BJ (cell line): ENCODE measurements at regions not wholly inside any gene's neighbourhood (a gene's known extent, or its start where the extent isn't known, plus 50 kb on each side); places are given as distances from the start of the nearest gene placed in this dataset.

Experiments
- CTCF ChIA-PET: fragments of 350-600 bp; formaldehyde crosslinking; extraction: SDS; loops from one replicate; lab custom pipeline; 2021; ENCODE audit warnings: antibody characterized with exemption, inconsistent platforms; lab: Yijun Ruan, JAX
- POLR2A ChIA-PET: fragments of 300-600 bp; sonication (Branson Sonifier 250); formaldehyde crosslinking; extraction: SDS; loops from one replicate; lab custom pipeline; 2021; ENCODE audit warnings: antibody characterized with exemption; lab: Charles Lee
- DNase-seq: peaks from one replicate; pipeline ENCODE4 v3.0.0-alpha.2; 2011; ENCODE audit warnings: low read depth
- H3K27me3 ChIP-seq: 2 replicates; pipeline ENCODE4 v1.6.0; 2011; ENCODE audit warnings: low read length; ENCODE audit not compliant: control insufficient read depth, insufficient read depth
- H3K36me3 ChIP-seq: 2 replicates; pipeline ENCODE4 v1.5.1; 2011; ENCODE audit warnings: low read length; ENCODE audit not compliant: control insufficient read depth, insufficient read depth
- H3K4me3 ChIP-seq: 2 replicates; pipeline ENCODE4 v1.5.1; 2011; ENCODE audit warnings: low read depth, mild to moderate bottlenecking, control low read depth, low read length
- TF ChIP-seq, protein P1 (sequence below): IDR thresholded peaks from 2 replicates; pipeline ENCODE4 v1.5.1; 2011; ENCODE audit warnings: low read depth, mild to moderate bottlenecking, control low read depth, inconsistent platforms, low read length, moderate library complexity; ENCODE audit not compliant: insufficient read depth

DNA sequence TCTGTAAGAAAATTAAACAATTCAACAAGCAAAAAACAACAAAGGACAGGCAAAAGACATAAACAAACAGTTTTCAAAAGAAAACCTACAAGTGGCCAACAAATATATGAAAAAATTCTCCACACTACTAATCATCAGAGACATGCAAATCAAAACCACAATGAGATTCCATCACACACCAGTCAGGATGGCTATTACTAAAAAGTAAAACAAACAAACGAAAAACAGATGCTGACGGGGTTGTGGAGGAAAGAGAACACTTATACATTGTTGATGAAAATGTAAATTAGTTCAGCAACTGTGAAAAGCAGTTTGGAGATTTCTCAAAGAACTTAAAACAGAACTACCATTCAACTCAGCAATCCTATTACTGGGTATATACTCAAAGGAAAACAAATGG is 537.6 kb downstream of the HDGFL1 start:
- peak; percentile 67 for DNase-seq
- CTCF ChIA-PET: interaction anchor here (0.7 kb wide), 1 partner anchor 178 kb away, joined by 3 read pairs; no protein-coding TSS in a partner anchor
- TF ChIP-seq, protein P1, sequence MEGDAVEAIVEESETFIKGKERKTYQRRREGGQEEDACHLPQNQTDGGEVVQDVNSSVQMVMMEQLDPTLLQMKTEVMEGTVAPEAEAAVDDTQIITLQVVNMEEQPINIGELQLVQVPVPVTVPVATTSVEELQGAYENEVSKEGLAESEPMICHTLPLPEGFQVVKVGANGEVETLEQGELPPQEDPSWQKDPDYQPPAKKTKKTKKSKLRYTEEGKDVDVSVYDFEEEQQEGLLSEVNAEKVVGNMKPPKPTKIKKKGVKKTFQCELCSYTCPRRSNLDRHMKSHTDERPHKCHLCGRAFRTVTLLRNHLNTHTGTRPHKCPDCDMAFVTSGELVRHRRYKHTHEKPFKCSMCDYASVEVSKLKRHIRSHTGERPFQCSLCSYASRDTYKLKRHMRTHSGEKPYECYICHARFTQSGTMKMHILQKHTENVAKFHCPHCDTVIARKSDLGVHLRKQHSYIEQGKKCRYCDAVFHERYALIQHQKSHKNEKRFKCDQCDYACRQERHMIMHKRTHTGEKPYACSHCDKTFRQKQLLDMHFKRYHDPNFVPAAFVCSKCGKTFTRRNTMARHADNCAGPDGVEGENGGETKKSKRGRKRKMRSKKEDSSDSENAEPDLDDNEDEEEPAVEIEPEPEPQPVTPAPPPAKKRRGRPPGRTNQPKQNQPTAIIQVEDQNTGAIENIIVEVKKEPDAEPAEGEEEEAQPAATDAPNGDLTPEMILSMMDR: no peak
- no peaks in the 10 kb centered on the region for H3K36me3 ChIP-seq
- no peaks in the 10 kb centered on the region for H3K27me3 ChIP-seq
- POLR2A ChIA-PET: no interaction called here
- H3K4me3 ChIP-seq: no peak overlapping the region

DNA sequence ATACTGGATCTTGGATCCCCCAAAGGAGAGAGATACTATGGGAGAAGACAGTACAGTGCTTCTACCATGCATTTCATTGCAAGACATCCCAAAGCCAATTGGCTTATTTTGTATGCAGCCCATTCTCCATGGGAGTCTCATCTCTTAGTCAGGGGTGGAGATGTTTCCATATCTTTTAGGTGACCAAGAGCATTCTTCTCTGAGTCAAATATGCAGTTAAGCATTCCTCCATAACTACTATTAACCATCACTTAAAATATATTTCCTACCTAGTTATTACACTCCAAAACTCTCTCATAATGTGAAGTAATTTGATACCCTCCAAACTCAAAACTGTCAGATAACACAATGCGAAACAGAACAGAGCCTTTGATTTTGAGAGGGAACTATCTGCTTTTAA is 542.6 kb downstream of the HDGFL1 start:
- CTCF ChIA-PET: no interaction called here
- no peak overlapping the region for H3K4me3 ChIP-seq
- TF ChIP-seq, protein P1: no peak
- DNase-seq: peak; percentile 45
- POLR2A ChIA-PET: no interaction called here
- H3K36me3 ChIP-seq: no peaks in the 10 kb centered on the region
- no peaks in the 10 kb centered on the region for H3K27me3 ChIP-seq

DNA sequence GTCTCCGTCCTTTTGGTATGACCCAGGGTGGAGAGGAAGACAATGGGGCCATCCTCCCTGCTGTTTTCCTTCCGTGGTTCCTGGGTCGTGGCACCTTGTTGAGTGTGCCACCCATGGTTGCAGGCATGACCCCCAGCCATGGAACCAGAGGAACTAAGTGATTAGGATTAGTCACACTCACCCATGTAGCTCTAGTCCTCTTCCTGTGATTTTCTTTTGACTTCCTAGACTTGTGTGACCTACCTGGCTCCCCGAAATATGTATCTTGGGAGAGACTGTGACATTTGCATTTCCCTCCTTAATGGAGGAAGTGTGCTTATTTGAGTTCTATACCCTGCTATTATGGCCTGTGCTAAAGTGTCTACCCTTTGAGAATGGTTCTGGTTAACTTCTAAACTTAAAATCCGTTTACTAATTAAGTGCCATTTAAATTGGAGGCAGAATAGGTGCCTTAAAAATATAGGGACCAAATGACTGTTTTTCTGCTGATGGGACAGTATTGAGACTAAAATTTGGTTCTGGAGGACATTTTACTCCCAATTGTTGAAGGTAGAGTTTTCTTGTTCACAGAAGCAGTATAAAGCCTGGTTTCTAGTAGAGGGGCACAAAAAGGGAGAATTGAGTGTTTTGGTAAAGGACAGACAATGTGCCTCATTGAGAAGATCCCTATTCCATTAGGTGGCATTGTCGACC is 545.6 kb downstream of the HDGFL1 start:
- Histone ChIP-seq H3K36me3 (no peaks in the 10 kb centered on the region), H3K4me3 (no peak overlapping the region), H3K27me3 (no peaks in the 10 kb centered on the region)
- ChIA-PET POLR2A (no interaction called here), CTCF (no interaction called here)
- TF ChIP-seq, protein P1: no peak
- no peak for DNase-seq

DNA sequence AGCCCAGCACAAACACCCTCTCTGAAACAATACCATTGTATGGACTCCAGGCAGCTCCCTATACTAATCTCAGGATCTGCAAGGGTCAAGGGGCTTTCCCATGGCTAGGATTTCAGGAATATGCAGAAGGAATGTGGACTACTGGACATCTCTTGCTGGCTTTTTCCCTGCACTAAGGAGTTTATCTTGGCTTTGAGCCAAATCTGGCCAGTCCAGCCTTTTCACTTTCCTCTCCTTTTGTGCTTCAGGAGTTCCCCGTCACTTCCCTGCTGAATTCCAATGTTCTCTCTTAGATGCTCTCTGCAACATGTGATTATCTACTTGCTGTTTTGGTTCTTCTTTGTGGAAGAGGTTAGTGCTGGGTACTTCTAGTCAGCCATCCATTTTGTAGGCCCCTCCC is 568.2 kb downstream of the HDGFL1 start:
- H3K27me3 ChIP-seq: no peaks in the 10 kb centered on the region
- ChIA-PET CTCF (no interaction called here), POLR2A (no interaction called here)
- no peak overlapping the region for H3K4me3 ChIP-seq
- H3K36me3 ChIP-seq: no peaks in the 10 kb centered on the region
- TF ChIP-seq, protein P1: no peak
- DNase-seq: no peak

DNA sequence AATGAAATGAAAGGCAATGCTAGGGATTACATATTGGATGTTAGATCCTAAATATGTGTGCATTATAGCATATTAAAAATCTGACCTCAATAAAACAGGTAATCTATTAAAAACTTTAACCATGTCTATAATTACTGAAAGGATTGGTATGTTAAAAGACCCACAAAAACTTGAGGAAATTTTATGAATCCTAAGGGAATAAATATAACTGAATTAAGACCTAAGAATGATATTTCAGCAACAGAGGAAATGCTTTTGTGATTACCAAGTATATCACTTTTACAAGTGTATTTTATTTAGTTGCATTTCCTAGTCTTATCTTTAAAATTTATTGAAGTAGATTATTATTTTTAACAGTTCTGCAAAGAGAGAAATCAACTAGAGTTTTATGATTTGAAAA is 571.5 kb downstream of the HDGFL1 start:
- DNase-seq: no peak

More for the DNA sequence above, 571.5 kb downstream of the HDGFL1 start:
- ChIA-PET CTCF (interaction anchor here (1.3 kb wide), 2 partner anchors 10 to 14 kb away, joined by 3 read pairs; no protein-coding TSS in a partner anchor), POLR2A (interaction anchor here (0.6 kb wide), 1 partner anchor 249 kb away, joined by 3 read pairs; no protein-coding TSS in a partner anchor)
- no peak overlapping the region for H3K4me3 ChIP-seq
- no peaks in the 10 kb centered on the region for H3K27me3 ChIP-seq
- TF ChIP-seq, protein P1: no peak
- no peaks in the 10 kb centered on the region for H3K36me3 ChIP-seq
